ENCODE measurements at regions not wholly inside any gene's neighbourhood (a gene's known extent, or its start where the extent isn't known, plus 50 kb on each side); places are given as distances from the start of the nearest gene placed in this dataset.

GRCh38 chrX:13936521-13937225 lies 93.0 kb downstream of the GEMIN8 start:
- Mint-ChIP-seq H3K27me3 (peaks cover 23% of the 10 kb centered on the region), H3K27ac (no peak overlapping the region), H3K36me3 (ENCODE audit: low read depth) (no peaks in the 10 kb centered on the region), H3K4me1 (no peaks in the 10 kb centered on the region), H3K9me3 (ENCODE audit: low read depth) (no peaks in the 10 kb centered on the region), H3K4me3 (no peak overlapping the region)
- POLR2A ChIA-PET: no interaction called here
- ATAC-seq (no peak), DNase-seq (no peak)
- CTCF ChIA-PET: no interaction called here
- intact Hi-C loops (cut with DNase I, micrococcal nuclease): no loop called here

GRCh38 chrX:13934731-13935130 lies 95.0 kb downstream of the GEMIN8 start:
- ATAC-seq (no peak), DNase-seq (no peak)
- Mint-ChIP-seq H3K9me3 (ENCODE audit: low read depth) (no peaks in the 10 kb centered on the region), H3K27ac (no peak overlapping the region), H3K27me3 (peaks cover 18% of the 10 kb centered on the region), H3K36me3 (ENCODE audit: low read depth) (no peaks in the 10 kb centered on the region), H3K4me1 (no peaks in the 10 kb centered on the region), H3K4me3 (no peak overlapping the region)
- CTCF ChIA-PET: no interaction called here
- POLR2A ChIA-PET: no interaction called here
- intact Hi-C loops (cut with DNase I, micrococcal nuclease): no loop called here

- no peak for DNase-seq
- Mint-ChIP-seq H3K4me3 (no peak overlapping the region), H3K36me3 (ENCODE audit: low read depth) (no peaks in the 10 kb centered on the region), H3K4me1 (no peaks in the 10 kb centered on the region), H3K9me3 (ENCODE audit: low read depth) (no peaks in the 10 kb centered on the region), H3K27ac (no peak overlapping the region), H3K27me3 (peaks cover 11% of the 10 kb centered on the region)
- ATAC-seq: no peak
- CTCF ChIA-PET: no interaction called here
- intact Hi-C loops (cut with DNase I, micrococcal nuclease): no loop called here
- POLR2A ChIA-PET: no interaction called here
Measured at GRCh38 chrX:13933851-13934250, 95.8 kb downstream of the GEMIN8 start.

- DNase-seq (no peak), ATAC-seq (no peak)
- Mint-ChIP-seq H3K9me3 (ENCODE audit: low read depth) (no peaks in the 10 kb centered on the region), H3K27me3 (peaks cover 11% of the 10 kb centered on the region), H3K36me3 (ENCODE audit: low read depth) (no peaks in the 10 kb centered on the region), H3K4me3 (no peak overlapping the region), H3K4me1 (no peaks in the 10 kb centered on the region), H3K27ac (no peak overlapping the region)
- ChIA-PET CTCF (no interaction called here), POLR2A (no interaction called here)
- intact Hi-C loops (cut with DNase I, micrococcal nuclease): no loop called here
Measured at GRCh38 chrX:13933352-13933751, 96.3 kb downstream of the GEMIN8 start.

GRCh38 chrX:13932416-13932815 lies 97.3 kb downstream of the GEMIN8 start:
- DNase-seq (no peak), ATAC-seq (no peak)
- H3K27me3 Mint-ChIP-seq: peaks cover 8% of the 10 kb centered on the region
- H3K9me3 Mint-ChIP-seq (ENCODE audit: low read depth): no peaks in the 10 kb centered on the region
- H3K36me3 Mint-ChIP-seq (ENCODE audit: low read depth): no peaks in the 10 kb centered on the region
- intact Hi-C loops (cut with DNase I, micrococcal nuclease): no loop called here
- CTCF ChIA-PET: interaction anchor here (0.7 kb wide), 1 partner anchor 1231 kb away, joined by 3 read pairs; no protein-coding TSS in a partner anchor
- no peak overlapping the region for H3K4me3 Mint-ChIP-seq
- no peak overlapping the region for H3K27ac Mint-ChIP-seq
- POLR2A ChIA-PET: no interaction called here
- no peaks in the 10 kb centered on the region for H3K4me1 Mint-ChIP-seq

- intact Hi-C loops (cut with DNase I, micrococcal nuclease): no loop called here
- ATAC-seq: no peak
- CTCF ChIA-PET: interaction anchor here (0.6 kb wide), 1 partner anchor 191 kb away, joined by 3 read pairs; no protein-coding TSS in a partner anchor
Measured at GRCh38 chrX:13927175-13927574, 102.5 kb downstream of the GEMIN8 start.

GRCh38 chrX:13923845-13924244 lies 105.8 kb downstream of the GEMIN8 start:
- no peaks in the 10 kb centered on the region for H3K36me3 Mint-ChIP-seq (ENCODE audit: low read depth)
- DNase-seq: no peak
- POLR2A ChIA-PET: no interaction called here
- no peaks in the 10 kb centered on the region for H3K27me3 Mint-ChIP-seq
- CTCF ChIA-PET: no interaction called here
- no peaks in the 10 kb centered on the region for H3K9me3 Mint-ChIP-seq (ENCODE audit: low read depth)
- no peak for ATAC-seq
- intact Hi-C loops (cut with DNase I, micrococcal nuclease): no loop called here
- no peaks in the 10 kb centered on the region for H3K4me1 Mint-ChIP-seq
- H3K4me3 Mint-ChIP-seq: no peak overlapping the region
- no peak overlapping the region for H3K27ac Mint-ChIP-seq

More at GRCh38 chrX:13927175-13927574, 102.5 kb downstream of the GEMIN8 start:
- Mint-ChIP-seq H3K9me3 (ENCODE audit: low read depth) (no peaks in the 10 kb centered on the region), H3K27me3 (peaks cover 4% of the 10 kb centered on the region), H3K36me3 (ENCODE audit: low read depth) (no peaks in the 10 kb centered on the region), H3K27ac (no peak overlapping the region), H3K4me3 (no peak overlapping the region), H3K4me1 (no peaks in the 10 kb centered on the region)
- DNase-seq: no peak
- POLR2A ChIA-PET: no interaction called here

- DNase-seq (no peak), ATAC-seq (no peak)
- CTCF ChIA-PET: no interaction called here
- no peak overlapping the region for H3K4me3 Mint-ChIP-seq
- POLR2A ChIA-PET: no interaction called here
- no peaks in the 10 kb centered on the region for H3K4me1 Mint-ChIP-seq
- H3K27ac Mint-ChIP-seq: no peak overlapping the region
- no peaks in the 10 kb centered on the region for H3K9me3 Mint-ChIP-seq (ENCODE audit: low read depth)
- no peaks in the 10 kb centered on the region for H3K27me3 Mint-ChIP-seq
- intact Hi-C loops (cut with DNase I, micrococcal nuclease): no loop called here
- H3K36me3 Mint-ChIP-seq (ENCODE audit: low read depth): no peaks in the 10 kb centered on the region
Measured at GRCh38 chrX:13923289-13923688, 106.4 kb upstream of the GPM6B start.

- ChIA-PET POLR2A (no interaction called here), CTCF (no interaction called here)
- ATAC-seq (no peak), DNase-seq (no peak)
- no peak overlapping the region for H3K27ac Mint-ChIP-seq
- intact Hi-C loops (cut with DNase I, micrococcal nuclease): no loop called here
- no peak overlapping the region for H3K4me3 Mint-ChIP-seq
- H3K9me3 Mint-ChIP-seq (ENCODE audit: low read depth): no peaks in the 10 kb centered on the region
- no peaks in the 10 kb centered on the region for H3K27me3 Mint-ChIP-seq
- no peaks in the 10 kb centered on the region for H3K36me3 Mint-ChIP-seq (ENCODE audit: low read depth)
- no peaks in the 10 kb centered on the region for H3K4me1 Mint-ChIP-seq
Measured at GRCh38 chrX:13917507-13917906, 100.6 kb upstream of the GPM6B start.

- CTCF ChIA-PET: no interaction called here
- H3K27me3 Mint-ChIP-seq: no peaks in the 10 kb centered on the region
Measured at GRCh38 chrX:13911586-13911985, 94.7 kb upstream of the GPM6B start.

GRCh38 chrX:13906093-13906492 lies 89.2 kb upstream of the GPM6B start:
- no peaks in the 10 kb centered on the region for H3K4me1 Mint-ChIP-seq
- H3K36me3 Mint-ChIP-seq (ENCODE audit: low read depth): no peaks in the 10 kb centered on the region
- H3K4me3 Mint-ChIP-seq: no peak overlapping the region
- H3K27me3 Mint-ChIP-seq: no peaks in the 10 kb centered on the region
- DNase-seq (no peak), ATAC-seq (no peak)
- no peak overlapping the region for H3K27ac Mint-ChIP-seq
- no peaks in the 10 kb centered on the region for H3K9me3 Mint-ChIP-seq (ENCODE audit: low read depth)
- POLR2A ChIA-PET: no interaction called here
- CTCF ChIA-PET: no interaction called here
- intact Hi-C loops (cut with DNase I, micrococcal nuclease): loop anchor here in 1 of 2 experiments (10.0 kb wide), 1 partner anchor 251 kb away; the partner anchor contains the start of gene TCEANC

More at GRCh38 chrX:13911586-13911985, 94.7 kb upstream of the GPM6B start:
- no peaks in the 10 kb centered on the region for H3K36me3 Mint-ChIP-seq (ENCODE audit: low read depth)
- DNase-seq: no peak
- H3K9me3 Mint-ChIP-seq (ENCODE audit: low read depth): no peaks in the 10 kb centered on the region
- POLR2A ChIA-PET: no interaction called here
- no peak overlapping the region for H3K27ac Mint-ChIP-seq
- intact Hi-C loops (cut with DNase I, micrococcal nuclease): no loop called here
- no peak for ATAC-seq
- no peaks in the 10 kb centered on the region for H3K4me1 Mint-ChIP-seq
- H3K4me3 Mint-ChIP-seq: no peak overlapping the region

GRCh38 chrX:13903405-13903804 lies 86.5 kb upstream of the GPM6B start:
- peaks cover 6% of the 10 kb centered on the region for H3K4me1 Mint-ChIP-seq
- H3K27ac Mint-ChIP-seq: no peak overlapping the region
- ATAC-seq (no peak), DNase-seq (no peak)
- no peaks in the 10 kb centered on the region for H3K27me3 Mint-ChIP-seq
- POLR2A ChIA-PET: no interaction called here
- intact Hi-C loops (cut with DNase I, micrococcal nuclease): loop anchor here in 1 of 2 experiments (10.0 kb wide), 1 partner anchor 249 kb away; the partner anchor contains the start of gene TCEANC
- H3K36me3 Mint-ChIP-seq (ENCODE audit: low read depth): no peaks in the 10 kb centered on the region
- no peaks in the 10 kb centered on the region for H3K9me3 Mint-ChIP-seq (ENCODE audit: low read depth)
- H3K4me3 Mint-ChIP-seq: no peak overlapping the region
- CTCF ChIA-PET: no interaction called here

Data from activated CD4-positive, alpha-beta T cell treated with anti-CD3 and anti-CD28 coated beads for 36 hours (primary cell).